ENCODE measurements at regions not wholly inside any gene's neighbourhood (a gene's known extent, or its start where the extent isn't known, plus 50 kb on each side); places are given as distances from the start of the nearest gene placed in this dataset.

- H3K36me3 ChIP-seq (replicated peaks in 1 of 2; ENCODE audit: control insufficient read depth in 1 of 2, insufficient read depth in 2 of 2, low read length in 2 of 2) = no peaks in the 10 kb centered on the region
- no peaks in the 10 kb centered on the region for H3K79me2 ChIP-seq (ENCODE audit: insufficient read depth, low read length)
- no peak overlapping the region for H3K9ac ChIP-seq (ENCODE audit: insufficient read depth, low read depth, low read length)
- ChIA-PET CTCF (ENCODE audit: low intra/inter-chr PET ratio, low total read pairs) (no interaction called here), POLR2A (no interaction called here)
- intact Hi-C loops (cut with micrococcal nuclease; ENCODE audit: unreplicated experiment) (no loop called here), in situ Hi-C loops (cut with HindIII; ENCODE audit: extremely low pct_ligation_motif_present, low pct_unique_long_range_greater_than_20kb) (no loop called here)
- H3K27me3 ChIP-seq (ENCODE audit: control insufficient read depth in 1 of 2, insufficient read depth in 2 of 2, low read length in 2 of 2) = peaks cover 0 to 2% of the 10 kb centered on the region in 2 experiments; a peak in 1 of 5 replicates
- H3K4me2 ChIP-seq (ENCODE audit: low read depth, low read length) = no peak overlapping the region
- 36% methylated on average over 2 of the region's 2 CpGs for WGBS (ENCODE audit: low lambda C conversion rate)
- no peak overlapping the region for H2AFZ ChIP-seq (ENCODE audit: low read length)
- H3K27ac ChIP-seq (ENCODE audit: extremely low read length, insufficient read depth, low read length) = no peak overlapping the region
- H3K9me3 ChIP-seq (ENCODE audit: low read length) = no peaks in the 10 kb centered on the region
- no TSS peak for BruUV-seq (replicated peaks)
- H4K20me1 ChIP-seq (ENCODE audit: insufficient read depth, low read length) = no peaks in the 10 kb centered on the region
- FAIRE-seq = no peak
- TF ChIP-seq ZNF20 (CRISPR knock-in tag; IDR thresholded peaks at IDR 0.05) (no peak), ZNF773 (CRISPR knock-in tag; IDR thresholded peaks at IDR 0.05; ENCODE audit: borderline replicate concordance) (no peak), TFDP2 (CRISPR knock-in tag; IDR thresholded peaks at IDR 0.05) (no peak)
- no peak overlapping the region for H3K4me3 ChIP-seq (replicated peaks in 1 of 3; ENCODE audit: insufficient read depth in 1 of 3, low read depth in 2 of 3, low read length in 3 of 3)
- ATAC-seq = no peak
- H3K4me1 ChIP-seq (ENCODE audit: insufficient read depth, low read length) = no peaks in the 10 kb centered on the region
- DNase-seq (ENCODE audit: low spot score) = no peak
These were observed 125.6 kb upstream of the STXBP5 start for GRCh38 chr6:147078602-147079001.

GRCh38 chr6:147080225-147080624, 124.0 kb upstream of the STXBP5 start:
- H3K4me2 ChIP-seq (ENCODE audit: low read depth, low read length) = no peak overlapping the region
- H2AFZ ChIP-seq (ENCODE audit: low read length) = no peak overlapping the region
- no peaks in the 10 kb centered on the region for H3K9me3 ChIP-seq (ENCODE audit: low read length)
- H3K27ac ChIP-seq (ENCODE audit: extremely low read length, insufficient read depth, low read length) = no peak overlapping the region
- no peak for TF ChIP-seq ZNF552 (CRISPR knock-in tag; IDR thresholded peaks at IDR 0.05; ENCODE audit: borderline replicate concordance)
- TF ChIP-seq HNRNPH1 (optimal IDR thresholded peaks at IDR 0.05; ENCODE audit: low read depth, low read length) = no peak
- TF ChIP-seq MED1 (CRISPR knock-in tag; IDR thresholded peaks at IDR 0.05) = no peak
- TF ChIP-seq E2F5 (CRISPR knock-in tag; conservative IDR thresholded peaks at IDR 0.05) = no peak
- TF ChIP-seq CCDC6 (CRISPR knock-in tag; IDR thresholded peaks at IDR 0.05) = no peak
- TF ChIP-seq ZNF431 (CRISPR knock-in tag; IDR thresholded peaks at IDR 0.05; ENCODE audit: borderline replicate concordance, low read depth) = no peak
- no peak for TF ChIP-seq NFYC (CRISPR knock-in tag; IDR thresholded peaks at IDR 0.05)
- TF ChIP-seq ATF7-NPFF (CRISPR knock-in tag; IDR thresholded peaks at IDR 0.05; ENCODE audit: low read depth) = no peak
- BruUV-seq (replicated peaks) = no TSS peak
- intact Hi-C loops (cut with micrococcal nuclease; ENCODE audit: unreplicated experiment) (no loop called here), in situ Hi-C loops (cut with HindIII; ENCODE audit: extremely low pct_ligation_motif_present, low pct_unique_long_range_greater_than_20kb) (no loop called here)
- ATAC-seq = no peak
- FAIRE-seq = no peak
- H3K27me3 ChIP-seq (ENCODE audit: control insufficient read depth in 1 of 2, insufficient read depth in 2 of 2, low read length in 2 of 2) = peaks cover 0 to 2% of the 10 kb centered on the region in 2 experiments; a peak in 1 of 5 replicates
- H3K36me3 ChIP-seq (replicated peaks in 1 of 2; ENCODE audit: control insufficient read depth in 1 of 2, insufficient read depth in 2 of 2, low read length in 2 of 2) = no peaks in the 10 kb centered on the region
- no peak overlapping the region for H3K4me3 ChIP-seq (replicated peaks in 1 of 3; ENCODE audit: insufficient read depth in 1 of 3, low read depth in 2 of 3, low read length in 3 of 3)
- no peaks in the 10 kb centered on the region for H3K79me2 ChIP-seq (ENCODE audit: insufficient read depth, low read length)
- POLR2A ChIA-PET = no interaction called here
- WGBS (ENCODE audit: low lambda C conversion rate) = 24% methylated on average over 4 of the region's 4 CpGs
- no peaks in the 10 kb centered on the region for H3K4me1 ChIP-seq (ENCODE audit: insufficient read depth, low read length)
- CTCF ChIA-PET (ENCODE audit: low intra/inter-chr PET ratio, low total read pairs) = no interaction called here
- H4K20me1 ChIP-seq (ENCODE audit: insufficient read depth, low read length) = no peaks in the 10 kb centered on the region
- no peak for DNase-seq (ENCODE audit: low spot score)
- H3K9ac ChIP-seq (ENCODE audit: insufficient read depth, low read depth, low read length) = no peak overlapping the region
